ENCODE measurements at regions not wholly inside any gene's neighbourhood (a gene's known extent, or its start where the extent isn't known, plus 50 kb on each side); places are given as distances from the start of the nearest gene placed in this dataset.
"Not testable (repeated sequence)": the region's sequence is repeated elsewhere in the genome, so short reads cannot be mapped to it uniquely, and the experiment has no call there.

GRCh38 chr21:15204140-15204969 is 139.6 kb upstream of the NRIP1 start:
- Histone ChIP-seq H3K27me3 (ENCODE audit: control insufficient read depth, insufficient read depth, low read length) (no peaks in the 10 kb centered on the region), H3K36me3 (replicated peaks; ENCODE audit: control insufficient read depth, insufficient read depth, low read length) (no peaks in the 10 kb centered on the region), H3K4me3 (ENCODE audit: insufficient read depth, low read depth, low read length) (no peak overlapping the region)
- DNase-seq: no peak

GRCh38 chr21:15204970-15205286 is 140.1 kb upstream of the NRIP1 start:
- Histone ChIP-seq H3K36me3 (replicated peaks; ENCODE audit: control insufficient read depth, insufficient read depth, low read length) (no peaks in the 10 kb centered on the region), H3K4me3 (ENCODE audit: insufficient read depth, low read depth, low read length) (no peak overlapping the region)
- DNase-seq: no peak

DNA sequence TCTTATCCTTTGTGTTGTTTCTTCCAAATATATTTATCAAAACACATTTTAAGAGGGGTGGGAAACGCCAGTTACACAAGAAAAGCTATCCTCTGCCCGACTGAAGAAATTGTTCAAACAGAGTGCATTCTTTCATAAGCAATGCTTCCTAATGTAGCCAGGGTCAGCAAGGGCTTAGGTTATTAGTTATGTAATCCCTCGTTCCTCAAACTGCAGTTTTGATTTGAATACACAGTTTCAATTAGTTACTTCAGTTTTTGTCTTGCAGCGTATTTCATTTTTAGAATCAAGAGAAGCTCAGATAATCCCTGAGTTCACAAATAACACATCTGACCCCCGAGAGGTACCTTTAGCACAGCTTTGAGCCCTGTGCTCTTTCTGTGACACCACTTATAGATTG is 141.7 kb upstream of the NRIP1 start:
- DNase-seq: no peak
- H3K36me3 ChIP-seq (replicated peaks; ENCODE audit: control insufficient read depth, insufficient read depth, low read length): no peaks in the 10 kb centered on the region
- H3K27me3 ChIP-seq (ENCODE audit: control insufficient read depth, insufficient read depth, low read length): no peaks in the 10 kb centered on the region
- no peak overlapping the region for H3K4me3 ChIP-seq (ENCODE audit: insufficient read depth, low read depth, low read length)

More at GRCh38 chr21:15204970-15205286, 140.1 kb upstream of the NRIP1 start:
- H3K27me3 ChIP-seq (ENCODE audit: control insufficient read depth, insufficient read depth, low read length): no peaks in the 10 kb centered on the region

GRCh38 chr21:15207231-15207630 is 142.4 kb upstream of the NRIP1 start:
- no peak for DNase-seq
- Histone ChIP-seq H3K36me3 (replicated peaks; ENCODE audit: control insufficient read depth, insufficient read depth, low read length) (no peaks in the 10 kb centered on the region), H3K4me3 (ENCODE audit: insufficient read depth, low read depth, low read length) (no peak overlapping the region), H3K27me3 (ENCODE audit: control insufficient read depth, insufficient read depth, low read length) (no peaks in the 10 kb centered on the region)

DNA sequence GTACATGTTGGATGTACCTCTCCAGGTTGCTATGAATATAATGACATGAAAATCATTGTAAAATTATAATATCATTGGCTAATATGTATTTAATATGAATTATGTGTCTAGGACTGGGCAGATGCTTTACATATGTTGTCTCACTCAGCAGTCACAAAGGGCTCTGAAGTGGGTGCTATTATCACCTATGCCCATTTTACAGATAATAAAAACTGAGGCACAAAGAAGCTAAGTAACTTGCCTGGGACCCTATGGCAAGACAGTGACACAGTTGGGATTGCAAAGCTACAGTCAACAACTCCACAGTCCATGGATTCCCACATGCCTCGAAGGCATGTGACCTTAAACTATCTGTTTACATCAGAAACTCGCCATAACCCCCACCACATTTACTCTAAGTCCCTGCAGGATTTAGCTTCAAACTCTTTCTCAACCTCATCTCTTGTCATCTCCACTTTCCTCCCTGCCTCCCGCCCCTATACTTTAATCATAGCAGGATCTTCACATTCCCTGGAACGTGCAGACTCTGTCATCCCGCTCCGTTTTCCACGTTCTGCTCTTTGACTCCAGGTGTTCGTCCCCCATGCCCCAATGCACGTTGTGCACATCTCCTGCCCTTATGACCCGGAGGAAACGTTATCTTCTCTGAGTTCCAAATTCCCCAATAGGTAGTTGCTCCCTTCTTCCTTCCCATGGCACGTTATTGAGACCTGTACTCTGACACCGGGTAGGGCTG is 143.0 kb upstream of the NRIP1 start:
- DNase-seq: no peak
- H3K27me3 ChIP-seq (ENCODE audit: control insufficient read depth, insufficient read depth, low read length): no peaks in the 10 kb centered on the region
- H3K36me3 ChIP-seq (replicated peaks; ENCODE audit: control insufficient read depth, insufficient read depth, low read length): no peaks in the 10 kb centered on the region
- no peak overlapping the region for H3K4me3 ChIP-seq (ENCODE audit: insufficient read depth, low read depth, low read length)

GRCh38 chr21:15208786-15209185 is 144.0 kb upstream of the NRIP1 start:
- Histone ChIP-seq H3K36me3 (replicated peaks; ENCODE audit: control insufficient read depth, insufficient read depth, low read length) (no peaks in the 10 kb centered on the region), H3K4me3 (ENCODE audit: insufficient read depth, low read depth, low read length) (no peak overlapping the region), H3K27me3 (ENCODE audit: control insufficient read depth, insufficient read depth, low read length) (no peaks in the 10 kb centered on the region)
- no peak for DNase-seq

DNA sequence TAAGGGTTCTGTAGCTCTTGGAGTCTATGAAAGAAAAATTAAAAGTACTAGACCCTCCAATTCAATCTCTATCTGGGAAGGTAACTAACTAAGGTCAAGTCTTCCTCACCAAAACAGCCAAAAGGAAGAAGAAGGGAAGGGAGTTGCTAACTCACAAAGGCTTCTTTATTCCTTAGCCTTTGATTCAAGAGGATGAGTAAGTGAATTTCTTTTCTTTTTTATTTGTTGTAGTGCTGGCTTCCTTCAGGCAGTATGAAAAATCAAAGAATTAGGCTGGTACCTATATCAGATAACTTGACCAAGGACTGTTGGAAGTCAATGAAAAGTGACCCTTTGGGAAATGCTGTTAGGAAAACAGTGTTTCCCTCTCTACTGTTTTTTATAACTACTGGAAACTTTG is 144.4 kb upstream of the NRIP1 start:
- Histone ChIP-seq H3K4me3 (ENCODE audit: insufficient read depth, low read depth, low read length) (no peak overlapping the region), H3K36me3 (replicated peaks; ENCODE audit: control insufficient read depth, insufficient read depth, low read length) (no peaks in the 10 kb centered on the region), H3K27me3 (ENCODE audit: control insufficient read depth, insufficient read depth, low read length) (no peaks in the 10 kb centered on the region)
- no peak for DNase-seq

DNA sequence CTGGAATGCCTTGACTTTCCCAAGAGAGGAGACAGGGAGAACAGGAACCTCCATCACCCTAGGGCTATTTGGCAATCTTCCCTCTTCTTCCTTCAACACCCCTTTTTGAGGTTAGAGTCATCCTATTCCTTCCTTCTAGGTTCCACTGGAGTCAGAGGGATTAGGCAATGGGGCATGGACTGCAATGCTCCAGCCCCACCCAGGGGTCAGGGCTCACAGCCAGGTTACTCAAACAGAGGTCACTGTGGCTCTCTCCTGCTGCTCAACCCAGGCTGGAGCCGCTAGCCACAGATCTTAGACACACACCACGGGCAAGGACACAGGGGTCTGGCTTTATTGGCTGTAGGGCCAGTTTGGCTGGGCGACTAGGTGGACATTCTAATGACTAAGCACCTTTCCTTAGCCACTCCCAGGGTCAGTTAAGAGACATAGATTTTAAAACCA is 145.5 kb upstream of the NRIP1 start:
- H3K36me3 ChIP-seq (replicated peaks; ENCODE audit: control insufficient read depth, insufficient read depth, low read length): no peaks in the 10 kb centered on the region
- H3K4me3 ChIP-seq (ENCODE audit: insufficient read depth, low read depth, low read length): no peak overlapping the region
- no peaks in the 10 kb centered on the region for H3K27me3 ChIP-seq (ENCODE audit: control insufficient read depth, insufficient read depth, low read length)
- no peak for DNase-seq

DNA sequence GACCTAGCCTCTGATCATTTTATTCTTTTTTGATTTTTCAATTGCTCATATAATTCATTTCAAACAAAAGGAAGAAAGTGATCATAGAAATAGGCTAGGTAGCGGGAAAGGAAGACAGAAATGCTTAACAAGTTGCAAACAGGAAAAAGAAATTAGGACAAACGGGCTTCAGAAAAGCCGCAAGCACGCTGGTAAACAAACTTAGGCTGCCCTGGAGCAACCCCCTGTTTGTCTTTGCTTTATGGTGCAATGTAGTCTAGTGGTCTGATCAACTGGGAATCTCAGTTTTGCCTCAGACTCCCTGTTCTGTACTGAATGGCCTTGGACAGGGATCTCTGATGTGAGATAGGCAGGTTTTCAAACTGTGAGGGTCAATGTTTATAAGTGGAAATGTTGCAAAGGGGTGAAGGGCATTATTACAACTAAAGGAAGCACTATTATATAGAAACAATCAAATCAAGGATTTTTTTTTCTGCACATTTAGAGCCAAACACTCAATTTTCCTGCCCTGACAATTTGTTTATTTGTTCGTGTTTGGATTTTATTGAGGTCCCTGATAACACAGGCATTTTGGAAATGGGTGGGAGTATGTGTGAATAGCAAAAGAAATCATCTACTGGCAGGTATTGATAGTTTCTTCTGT is 146.8 kb upstream of the NRIP1 start:
- no peaks in the 10 kb centered on the region for H3K36me3 ChIP-seq (replicated peaks; ENCODE audit: control insufficient read depth, insufficient read depth, low read length)
- H3K27me3 ChIP-seq (ENCODE audit: control insufficient read depth, insufficient read depth, low read length): no peaks in the 10 kb centered on the region
- H3K4me3 ChIP-seq (ENCODE audit: insufficient read depth, low read depth, low read length): no peak overlapping the region
- no peak for DNase-seq

- no peak overlapping the region for H3K4me3 ChIP-seq (ENCODE audit: insufficient read depth, low read depth, low read length)
Measured at GRCh38 chr21:15212206-15212605, 147.4 kb upstream of the NRIP1 start.

DNA sequence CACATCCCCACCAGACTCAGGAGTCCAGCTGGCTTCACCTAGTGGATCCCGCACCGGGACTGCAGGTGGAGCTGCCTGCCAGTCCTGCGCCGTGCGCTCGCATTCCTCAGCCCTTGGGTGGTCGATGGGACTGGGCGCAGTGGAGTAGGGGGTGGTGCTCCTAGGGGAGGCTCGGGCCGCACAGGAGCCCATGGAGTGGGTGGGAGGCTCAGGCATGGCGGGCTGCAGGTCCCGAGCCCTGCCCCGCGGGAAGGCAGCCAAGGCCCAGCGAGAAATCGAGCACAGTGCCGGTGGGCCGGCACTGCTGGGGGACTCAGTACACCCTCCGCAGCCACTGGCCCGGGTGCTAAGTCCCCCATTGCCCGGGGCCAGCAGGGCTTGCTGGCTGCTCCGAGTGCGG is 153.7 kb upstream of the NRIP1 start:
- not testable (repeated sequence) for H3K36me3 ChIP-seq (replicated peaks; ENCODE audit: control insufficient read depth, insufficient read depth, low read length); H3K4me3 ChIP-seq (ENCODE audit: insufficient read depth, low read depth, low read length); H3K27me3 ChIP-seq (ENCODE audit: control insufficient read depth, insufficient read depth, low read length); DNase-seq

More at GRCh38 chr21:15212206-15212605, 147.4 kb upstream of the NRIP1 start:
- no peaks in the 10 kb centered on the region for H3K36me3 ChIP-seq (replicated peaks; ENCODE audit: control insufficient read depth, insufficient read depth, low read length)
- H3K27me3 ChIP-seq (ENCODE audit: control insufficient read depth, insufficient read depth, low read length): no peaks in the 10 kb centered on the region
- no peak for DNase-seq

- Histone ChIP-seq H3K27me3 (ENCODE audit: control insufficient read depth, insufficient read depth, low read length) (peaks cover 10% of the 10 kb centered on the region), H3K4me3 (ENCODE audit: insufficient read depth, low read depth, low read length) (no peak overlapping the region), H3K36me3 (replicated peaks; ENCODE audit: control insufficient read depth, insufficient read depth, low read length) (no peaks in the 10 kb centered on the region)
- no peak for DNase-seq
Measured at GRCh38 chr21:15219039-15219438, 154.2 kb upstream of the NRIP1 start.

- H3K27me3 ChIP-seq (ENCODE audit: control insufficient read depth, insufficient read depth, low read length): peaks cover 12% of the 10 kb centered on the region
- H3K4me3 ChIP-seq (ENCODE audit: insufficient read depth, low read depth, low read length): no peak overlapping the region
- no peaks in the 10 kb centered on the region for H3K36me3 ChIP-seq (replicated peaks; ENCODE audit: control insufficient read depth, insufficient read depth, low read length)
- DNase-seq: no peak
Measured at GRCh38 chr21:15219894-15220293, 155.1 kb upstream of the NRIP1 start.

GRCh38 chr21:15221799-15222386 is 157.1 kb upstream of the NRIP1 start:
- DNase-seq: peak; percentile 68
- peaks cover 12% of the 10 kb centered on the region for H3K27me3 ChIP-seq (ENCODE audit: control insufficient read depth, insufficient read depth, low read length)
- no peaks in the 10 kb centered on the region for H3K36me3 ChIP-seq (replicated peaks; ENCODE audit: control insufficient read depth, insufficient read depth, low read length)
- no peak overlapping the region for H3K4me3 ChIP-seq (ENCODE audit: insufficient read depth, low read depth, low read length)
